Stimulated activated CD4-positive, alpha-beta T cell treated with anti-CD3 and anti-CD28 coated beads, TNF-alpha, amount 100 ng/mL, for 24 hours (primary cell): ENCODE measurements at regions not wholly inside any gene's neighbourhood (a gene's known extent, or its start where the extent isn't known, plus 50 kb on each side); places are given as distances from the start of the nearest gene placed in this dataset.

Experiments
- DNase-seq, 3 experiments: peaks; one replicate each; pipeline ENCODE4 v3.0.0-alpha.2; 2020; ENCODE audit warnings: low read depth in 3 of 3

DNA sequence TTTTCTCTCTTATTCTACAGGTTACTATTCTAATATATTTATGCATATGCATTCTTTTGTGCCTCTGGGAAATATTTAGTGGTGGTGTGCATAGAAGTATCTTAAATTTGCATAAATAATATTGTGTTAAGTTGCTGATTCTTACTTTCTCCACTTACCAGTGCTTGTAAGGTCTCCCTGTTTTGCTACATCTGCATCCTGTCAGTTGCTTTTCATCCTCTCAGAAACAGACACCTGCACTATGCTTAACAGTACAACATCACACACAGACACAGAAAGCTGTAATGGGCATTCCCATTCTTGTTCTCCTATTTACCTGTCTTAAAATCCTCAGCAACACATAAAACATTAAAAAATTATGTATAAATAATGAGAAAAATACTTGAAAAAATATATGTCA is 713.3 kb upstream of the RGMB start:
- DNase-seq = no peak

GRCh38 chr5:98064118-98064685 is 709.3 kb upstream of the RGMB start:
- DNase-seq = no peak

DNA sequence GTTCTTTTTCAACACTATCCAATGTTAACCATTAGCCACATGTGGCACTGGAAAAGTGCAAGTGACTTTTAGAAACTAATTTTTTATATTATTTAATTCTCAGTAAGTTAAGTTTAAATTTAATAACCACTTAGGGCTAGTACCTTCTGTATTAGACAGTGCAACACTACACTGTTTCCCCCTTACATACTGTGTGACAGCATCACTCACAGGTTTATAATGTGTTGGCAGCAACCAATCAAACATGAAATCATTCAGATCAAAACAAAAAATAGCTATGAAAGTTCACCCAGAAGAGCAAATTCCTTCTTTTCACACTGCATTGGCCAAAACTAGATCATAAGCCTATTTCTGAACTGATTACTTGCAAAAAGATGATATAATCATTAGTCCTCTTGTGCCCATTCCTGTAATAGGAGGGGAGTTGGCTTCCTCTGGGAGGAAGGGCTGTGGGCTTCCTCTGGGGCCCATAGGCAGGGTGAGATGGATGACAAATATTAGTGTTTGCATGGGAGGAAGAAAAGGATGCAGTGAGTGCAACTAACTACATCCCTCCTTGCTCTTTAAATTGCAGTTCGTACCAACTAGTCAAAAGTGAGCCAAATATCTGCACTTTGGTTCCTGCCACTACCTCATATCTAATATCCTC is 708.1 kb upstream of the RGMB start:
- DNase-seq = no peak

- no peak for DNase-seq
These were observed 706.6 kb upstream of the RGMB start for GRCh38 chr5:98066910-98067309.

DNA sequence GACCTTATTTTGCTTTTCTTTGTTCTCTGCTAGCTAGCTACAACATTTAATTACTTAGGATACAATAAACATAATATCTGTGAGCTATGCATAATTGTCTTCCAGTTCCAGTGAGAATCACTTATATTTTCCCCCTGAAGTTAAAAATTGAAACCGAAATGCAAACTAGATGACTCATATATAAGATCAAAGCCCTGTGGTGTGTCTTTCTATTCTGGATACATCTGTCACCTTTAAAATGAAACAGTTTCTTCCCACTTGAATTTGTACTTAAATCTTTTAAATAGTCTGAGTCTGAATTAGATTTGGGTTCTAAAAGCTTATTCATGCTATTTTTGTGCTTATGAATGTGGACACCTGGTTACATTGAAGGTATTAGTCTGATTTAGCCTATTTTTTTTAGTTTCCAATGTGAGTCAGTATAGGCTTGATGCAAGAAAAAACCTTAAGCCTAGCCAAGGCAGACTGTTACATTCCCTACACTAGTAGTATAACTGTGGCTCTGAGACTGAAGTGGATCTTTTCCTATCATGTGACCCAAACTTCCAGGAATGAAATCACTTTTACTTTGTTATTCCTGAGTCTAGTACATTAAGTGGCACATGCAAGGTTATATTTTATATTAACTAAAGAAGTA is 703.5 kb upstream of the RGMB start:
- DNase-seq = no peak

- DNase-seq = no peak
These were observed 700.5 kb upstream of the RGMB start for GRCh38 chr5:98072921-98073320.

DNA sequence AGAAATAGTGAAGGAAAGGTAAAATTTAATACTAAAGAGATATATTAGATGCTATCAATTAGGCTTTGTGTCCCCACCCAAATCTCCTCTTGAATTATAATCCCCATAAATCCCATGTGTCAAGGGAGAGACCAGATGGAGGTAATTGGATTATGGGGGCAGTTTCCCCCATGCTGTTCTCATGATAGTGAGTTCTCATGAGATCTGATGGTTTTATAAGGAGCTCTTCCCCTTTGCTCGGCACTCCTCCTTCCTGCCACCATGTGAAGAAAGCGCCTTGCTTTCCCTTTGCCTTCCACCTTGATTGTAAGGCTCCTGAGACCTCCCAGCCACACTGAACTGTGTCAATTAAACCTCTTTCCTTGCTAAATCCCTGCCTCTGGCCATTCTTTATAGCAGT is 697.0 kb upstream of the RGMB start:
- DNase-seq = no peak

DNA sequence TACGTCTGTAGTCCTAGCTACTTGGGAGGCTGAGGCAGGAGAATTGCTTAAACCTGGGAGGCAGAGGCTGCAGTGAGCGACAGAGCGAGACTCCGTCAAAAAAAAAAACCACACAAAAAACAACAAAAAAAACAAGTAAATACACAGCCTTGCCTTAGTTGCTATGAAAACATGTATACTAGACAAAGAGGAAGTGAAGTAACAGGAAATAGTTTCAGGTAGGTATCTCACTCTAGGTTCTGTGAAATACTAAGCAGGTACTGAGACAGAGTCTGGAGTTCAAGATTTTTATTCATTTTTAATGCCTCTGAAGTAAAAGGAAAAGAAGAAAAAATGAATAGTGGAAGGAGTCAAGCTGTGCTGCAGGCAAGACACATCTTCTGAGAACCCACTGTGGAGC is 687.9 kb upstream of the RGMB start:
- no peak for DNase-seq

DNA sequence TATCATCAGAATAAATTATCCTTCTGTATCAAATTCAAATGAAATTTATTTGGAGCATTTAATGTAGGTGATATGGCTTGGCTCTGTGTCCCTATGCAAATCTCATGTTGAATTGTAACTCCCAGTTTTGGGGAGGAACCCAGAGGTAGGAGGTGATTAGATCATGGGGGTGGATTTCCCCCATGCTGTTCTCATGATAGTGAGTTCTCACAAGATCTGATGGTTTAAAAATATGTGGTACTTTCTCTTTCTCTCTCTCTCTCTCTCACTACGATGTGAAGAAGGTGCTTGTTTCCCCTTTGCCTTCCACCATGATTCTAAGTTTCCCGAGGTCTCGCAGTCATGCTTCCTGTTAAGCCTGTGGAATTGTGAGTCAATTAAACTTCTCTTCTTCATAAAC is 678.4 kb upstream of the RGMB start:
- DNase-seq = no peak

- DNase-seq = no peak
These were observed 677.3 kb upstream of the RGMB start for GRCh38 chr5:98096155-98096554.

GRCh38 chr5:98099448-98100105 is 673.9 kb upstream of the RGMB start:
- DNase-seq = no peak

GRCh38 chr5:98101131-98101530 is 672.3 kb upstream of the RGMB start:
- DNase-seq = no peak

DNA sequence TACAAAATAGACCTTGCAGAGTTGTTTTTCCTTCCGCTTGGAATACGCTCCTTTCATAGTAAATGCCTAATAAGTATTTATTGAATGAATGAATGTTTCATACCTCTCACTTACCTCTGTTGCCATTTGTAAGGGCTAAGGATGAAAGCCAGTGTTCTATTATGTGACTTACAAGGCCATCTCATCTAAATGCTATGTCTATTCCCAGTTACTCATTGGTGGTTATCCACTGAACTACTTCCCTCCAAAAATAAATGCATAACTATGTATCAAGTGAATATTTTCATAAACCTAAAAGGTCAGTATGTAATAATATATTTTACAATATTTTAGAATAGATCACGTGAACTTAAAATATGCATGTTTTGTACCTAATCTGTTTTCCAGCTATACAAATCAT is 670.5 kb upstream of the RGMB start:
- no peak for DNase-seq

DNA sequence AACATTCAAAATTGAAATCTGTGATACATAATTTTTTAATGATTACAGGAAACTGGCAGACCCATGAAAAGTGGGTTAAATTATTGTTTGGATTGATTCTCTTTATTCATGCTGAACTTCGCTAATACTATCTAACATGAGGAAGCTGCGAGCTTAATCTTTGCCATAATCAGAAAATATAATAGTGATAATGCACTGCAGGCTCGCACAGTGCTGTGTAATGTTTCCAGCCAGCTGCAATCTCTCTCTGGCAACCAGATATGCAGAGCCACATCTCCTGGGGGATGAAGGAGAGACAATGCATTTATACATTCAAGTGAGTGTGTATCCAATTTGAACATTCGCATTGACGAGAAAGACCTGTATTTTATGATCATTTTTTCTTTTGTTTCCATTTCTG is 669.7 kb upstream of the RGMB start:
- DNase-seq = no peak

DNA sequence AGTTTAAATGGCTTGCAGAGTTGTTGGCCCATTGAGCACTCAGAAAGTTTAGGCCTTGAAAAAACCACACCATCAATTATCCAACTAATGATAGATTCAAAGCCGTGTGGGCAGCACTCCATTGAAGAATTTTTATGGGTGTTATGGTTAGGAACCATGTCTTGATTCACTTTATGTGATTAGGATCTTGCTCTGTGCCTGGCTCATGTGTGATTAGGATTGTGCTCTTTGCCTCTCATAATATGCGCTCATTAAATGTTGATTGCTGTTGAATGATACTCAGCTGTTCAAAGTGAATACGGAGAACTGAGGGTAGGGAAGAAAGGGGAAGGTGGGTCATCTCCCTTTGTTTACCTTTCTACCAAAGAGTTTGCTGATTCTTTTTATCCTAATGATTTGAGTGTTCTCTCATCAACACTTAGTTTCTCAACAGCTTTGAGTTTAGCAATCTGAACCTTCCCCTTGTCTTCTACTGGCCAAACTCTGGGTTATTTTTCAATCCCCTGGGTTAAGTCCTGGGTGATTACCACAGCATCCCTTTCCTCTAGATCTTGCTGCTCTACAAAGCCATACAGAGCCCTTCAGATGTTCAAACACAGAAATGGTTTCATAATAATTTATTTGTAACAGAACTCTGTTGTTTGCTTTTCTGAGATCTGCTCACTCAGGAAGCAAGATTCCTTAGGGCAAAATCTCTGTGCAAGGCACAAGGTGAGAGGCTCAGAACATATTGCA is 668.8 kb upstream of the RGMB start:
- no peak for DNase-seq

DNA sequence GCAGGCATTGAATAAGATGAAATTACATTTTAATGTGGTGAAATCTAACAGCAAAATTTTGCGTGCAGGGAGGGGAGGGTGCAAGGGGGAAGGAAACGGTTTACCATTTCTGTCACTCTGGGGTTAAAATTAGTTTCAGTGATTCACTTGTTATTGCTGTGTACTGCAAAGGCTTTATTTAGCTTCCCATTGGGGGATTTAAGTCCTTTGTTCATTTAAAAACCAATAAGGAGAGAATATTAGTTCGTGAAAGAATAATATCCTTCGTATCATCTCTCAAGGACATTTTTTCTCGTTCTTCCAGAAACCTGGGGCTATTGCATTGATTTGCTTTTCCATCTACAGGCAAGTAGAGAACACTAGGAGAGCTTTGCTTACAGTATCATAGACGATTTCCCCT is 667.8 kb upstream of the RGMB start:
- DNase-seq = no peak

GRCh38 chr5:98106116-98107031 is 667.1 kb upstream of the RGMB start:
- DNase-seq = no peak

DNA sequence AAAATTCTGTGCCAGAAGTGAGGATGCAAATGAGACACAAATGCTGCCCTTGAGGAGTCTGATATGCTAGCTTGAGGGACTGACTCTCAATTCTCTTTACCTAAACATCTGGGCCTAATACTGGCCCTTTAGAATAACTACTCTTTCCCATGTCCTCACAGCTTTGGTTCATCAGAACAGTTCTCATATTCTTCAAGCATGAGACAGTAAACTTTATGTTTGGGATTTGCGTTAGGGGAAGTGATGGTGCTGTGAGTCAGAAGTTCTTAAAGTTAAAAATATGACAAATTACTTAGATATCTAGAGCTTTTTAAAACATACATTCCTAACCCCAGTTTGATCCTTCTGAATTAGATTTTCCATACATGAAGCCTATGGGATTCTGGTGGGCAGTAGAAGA is 665.0 kb upstream of the RGMB start:
- no peak for DNase-seq

GRCh38 chr5:98109561-98110006 is 663.9 kb upstream of the RGMB start:
- no peak for DNase-seq

DNA sequence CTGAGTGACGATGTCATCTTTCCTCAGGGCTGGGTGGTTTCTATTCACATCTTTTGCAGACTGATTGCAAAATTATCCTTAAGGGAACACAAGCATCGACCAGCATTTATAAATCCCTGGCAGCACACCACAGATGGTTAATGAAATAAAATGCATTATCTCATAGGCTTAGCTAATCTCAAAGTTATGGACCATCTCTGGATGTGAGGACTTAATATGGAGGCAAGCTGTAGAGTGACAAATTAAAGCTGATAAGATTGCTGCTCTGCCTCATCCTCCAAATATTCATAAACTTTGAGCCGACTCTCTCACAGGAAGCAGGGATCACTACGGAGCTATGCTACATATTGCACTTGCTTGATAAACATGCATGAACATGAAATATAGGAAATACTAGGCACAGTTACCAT is 663.2 kb upstream of the RGMB start:
- no peak for DNase-seq

DNA sequence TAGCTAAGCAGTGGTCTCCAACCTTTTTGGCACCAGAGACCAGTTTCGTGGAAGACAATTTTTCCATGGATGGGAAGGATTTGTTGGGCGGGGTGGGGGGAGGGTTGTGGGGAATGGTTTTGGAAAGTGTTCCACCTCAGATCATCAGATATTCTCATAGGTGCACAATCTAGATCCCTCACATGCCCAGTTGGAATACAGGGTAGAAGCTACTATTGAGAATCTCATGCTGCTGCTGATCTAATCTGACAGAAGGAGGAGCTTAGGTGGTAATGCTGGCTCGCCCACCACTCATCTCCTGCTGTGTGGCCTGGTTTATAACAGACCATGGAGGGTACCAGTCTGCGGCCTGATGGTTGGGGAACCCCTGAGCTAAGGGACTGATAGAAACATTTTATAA is 662.7 kb upstream of the RGMB start:
- no peak for DNase-seq
